SK-MEL-5 (cell line): ENCODE measurements at regions not wholly inside any gene's neighbourhood (a gene's known extent, or its start where the extent isn't known, plus 50 kb on each side); places are given as distances from the start of the nearest gene placed in this dataset.
"Not testable (repeated sequence)": the region's sequence is repeated elsewhere in the genome, so short reads cannot be mapped to it uniquely, and the experiment has no call there.

Experiments used
- DNase-seq: peaks from one replicate; pipeline ENCODE4 v3.0.0-alpha.2; 2016; ENCODE audit warnings: low read depth, low spot score
- in situ Hi-C: cut with HindIII; loops from 2 replicates; pipeline ENCODE4 v1.10.0; 2016; ENCODE audit warnings: low sequenced_read_pairs, high pct_unique_total_duplicates, low pct_unique_long_range_greater_than_20kb

DNA sequence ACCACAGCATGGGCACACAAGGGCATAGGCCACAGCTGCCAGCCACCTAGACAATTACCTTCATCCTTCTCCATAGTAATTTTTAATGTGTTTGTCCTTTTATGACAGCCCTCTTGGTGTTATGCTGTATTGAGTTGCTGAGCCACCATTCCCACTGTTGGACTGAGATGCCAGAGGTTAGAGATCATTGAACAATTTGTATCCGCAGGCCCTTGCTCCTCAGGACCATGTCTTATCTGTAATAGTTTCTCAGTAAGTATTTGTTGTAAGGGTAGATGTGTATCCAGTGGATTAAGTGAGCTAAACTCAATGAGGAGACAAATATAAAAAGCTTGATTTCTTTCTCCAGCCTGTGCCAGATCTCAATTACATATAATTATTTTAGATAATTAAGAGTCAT is 832.8 kb upstream of the ID2 start:
- DNase-seq = no peak
- in situ Hi-C loops = no loop called here

DNA sequence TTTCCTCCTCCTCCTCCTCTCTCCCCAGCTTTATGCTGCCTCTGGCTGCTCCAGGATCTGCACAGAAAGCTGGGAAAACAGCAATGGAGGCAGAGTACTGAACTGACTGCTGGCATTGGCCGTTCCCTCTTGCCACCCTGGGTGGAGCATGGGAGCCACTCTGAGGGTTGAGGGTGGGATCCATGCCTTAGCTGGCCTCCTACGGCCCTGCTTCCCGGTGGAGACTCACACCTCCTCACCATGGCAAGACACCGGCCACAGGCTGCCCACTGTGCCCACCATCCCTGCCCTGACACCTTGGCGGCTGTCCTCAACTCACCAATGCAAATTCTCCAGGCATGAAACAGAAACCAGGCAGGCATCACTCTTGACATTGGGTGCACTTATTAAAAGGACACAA is 832.3 kb upstream of the ID2 start:
- in situ Hi-C loops = no loop called here
- DNase-seq = no peak

DNA sequence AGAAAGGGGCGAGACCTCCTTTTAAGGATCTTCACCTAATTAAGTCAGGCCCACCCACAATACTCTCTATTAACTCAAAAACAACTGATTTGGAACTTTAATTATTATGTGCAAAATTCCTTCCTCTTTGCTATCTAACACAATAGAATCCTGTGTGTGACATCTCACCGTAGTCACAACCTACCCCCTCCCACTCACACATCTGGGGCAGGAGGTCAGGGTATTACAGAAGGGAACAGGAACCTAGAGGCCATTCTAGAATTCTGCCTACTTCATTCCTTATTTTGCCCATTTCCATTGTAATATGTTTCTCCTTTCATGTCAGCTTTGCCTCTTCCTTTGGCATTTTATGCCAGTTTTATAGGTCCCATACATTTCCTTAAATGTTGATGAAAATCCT is 829.3 kb upstream of the ID2 start:
- DNase-seq = no peak
- in situ Hi-C loops = no loop called here

DNA sequence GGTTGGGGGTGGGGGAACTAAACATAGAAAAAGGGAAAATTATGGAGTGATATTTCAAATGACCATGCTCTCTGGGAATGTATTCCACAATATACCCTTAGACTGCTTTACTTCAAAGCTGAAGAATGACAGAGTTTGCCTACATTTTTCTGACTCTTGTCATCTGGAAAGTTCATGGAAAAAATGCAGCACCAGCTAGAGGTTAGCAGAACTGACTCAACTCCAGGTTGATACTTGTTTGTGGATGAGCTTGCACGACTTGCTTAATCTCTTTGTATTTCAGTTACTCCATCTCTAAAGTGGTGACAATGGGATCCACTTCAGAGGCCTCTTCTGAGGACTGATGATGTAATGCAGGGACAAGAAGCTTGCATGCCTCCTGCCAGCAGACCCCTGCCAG is 824.0 kb upstream of the ID2 start:
- in situ Hi-C loops = no loop called here
- no peak for DNase-seq

DNA sequence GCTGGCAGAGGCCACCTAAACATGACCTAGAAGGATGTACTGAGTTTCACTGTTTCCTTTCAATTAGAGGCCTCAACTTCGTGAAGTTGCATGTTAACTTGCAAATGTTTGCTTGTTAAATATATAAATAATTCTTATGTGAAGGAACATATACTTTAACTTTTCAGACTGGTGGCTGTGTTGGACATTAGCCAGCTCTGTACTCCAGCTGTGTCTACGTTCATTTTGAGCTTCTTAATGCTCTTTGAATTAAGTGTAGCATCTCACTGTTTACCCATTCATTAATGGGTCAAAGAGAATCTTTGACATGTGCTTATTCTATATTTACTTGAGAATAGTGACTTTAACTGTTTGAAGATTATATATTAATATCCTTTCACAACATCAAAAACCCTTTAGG is 823.2 kb upstream of the ID2 start:
- in situ Hi-C loops = no loop called here
- no peak for DNase-seq

DNA sequence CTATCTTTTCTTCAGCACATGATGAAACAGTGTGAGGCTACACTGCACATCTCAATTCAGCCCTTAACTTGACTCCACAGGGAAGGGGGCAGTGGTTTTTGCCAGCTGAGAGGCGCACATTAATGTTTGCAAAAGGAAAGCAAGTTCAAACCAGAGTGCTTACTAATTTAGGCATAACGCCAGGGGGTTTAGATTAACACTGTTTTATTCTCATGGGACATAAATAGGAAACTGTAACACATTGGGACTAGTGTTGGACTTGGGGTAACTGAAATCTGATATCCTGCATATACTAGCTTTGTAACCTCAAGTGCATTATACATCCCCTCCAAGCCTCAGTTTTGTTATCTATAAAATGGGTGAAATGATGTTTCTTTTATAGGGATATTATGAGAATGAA is 821.2 kb upstream of the ID2 start:
- no peak for DNase-seq
- in situ Hi-C loops = no loop called here

DNA sequence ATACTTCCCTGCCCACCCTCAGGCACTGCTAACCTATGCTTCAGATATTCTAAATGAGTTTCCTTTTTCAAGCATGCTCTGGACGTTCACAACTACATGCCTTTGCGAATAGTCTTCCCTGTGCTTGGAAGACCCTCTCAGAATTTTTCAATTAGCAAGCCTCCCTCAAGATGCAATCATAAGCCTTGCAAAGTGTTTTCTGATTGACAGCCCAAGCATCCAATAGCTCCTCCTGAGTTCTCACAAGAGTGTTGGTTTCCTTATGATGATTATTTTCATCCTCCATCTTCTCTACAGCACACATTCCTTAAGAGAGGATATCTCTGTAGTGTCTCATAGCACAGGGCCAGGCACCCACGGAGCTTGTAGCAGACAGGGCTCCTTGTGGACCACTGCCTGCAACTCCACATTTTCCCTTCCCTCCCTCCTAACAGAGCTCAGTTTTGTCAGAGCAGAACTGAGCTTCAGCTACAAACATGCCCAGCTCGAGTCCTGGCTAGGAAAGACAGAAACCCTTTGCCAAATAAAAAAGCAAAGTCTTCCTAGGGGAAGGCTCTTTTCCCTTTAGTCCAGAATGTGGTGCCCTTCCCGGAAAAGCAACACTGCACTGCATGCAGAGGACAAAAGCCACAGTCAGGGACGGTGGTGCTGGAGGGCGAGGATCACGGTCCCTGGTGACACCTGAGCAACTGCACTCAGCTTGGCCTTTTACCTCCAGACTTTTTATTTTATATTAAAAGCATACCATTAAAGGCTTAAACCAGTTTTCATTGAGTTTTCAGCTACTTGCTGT is 819.8 kb upstream of the ID2 start:
- in situ Hi-C loops = no loop called here
- no peak for DNase-seq

DNA sequence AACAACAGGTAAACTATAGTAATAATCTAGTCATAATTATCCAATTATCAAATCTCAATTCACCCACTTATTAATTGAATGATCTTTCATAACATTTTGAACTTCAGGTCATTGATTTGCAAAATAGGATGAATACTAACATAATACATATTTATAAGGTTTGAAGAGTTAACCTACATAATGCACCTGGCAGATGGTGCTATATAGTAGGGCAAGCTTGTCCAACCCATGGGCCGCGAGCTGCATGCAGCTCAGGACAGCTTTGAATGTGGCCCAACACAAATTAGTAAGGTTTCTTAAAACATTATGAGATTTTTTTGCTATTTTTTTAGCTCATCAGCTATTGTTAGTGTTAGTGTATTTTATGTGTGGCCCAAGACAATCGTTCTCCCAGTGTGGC is 815.8 kb upstream of the ID2 start:
- in situ Hi-C loops = no loop called here
- no peak for DNase-seq

DNA sequence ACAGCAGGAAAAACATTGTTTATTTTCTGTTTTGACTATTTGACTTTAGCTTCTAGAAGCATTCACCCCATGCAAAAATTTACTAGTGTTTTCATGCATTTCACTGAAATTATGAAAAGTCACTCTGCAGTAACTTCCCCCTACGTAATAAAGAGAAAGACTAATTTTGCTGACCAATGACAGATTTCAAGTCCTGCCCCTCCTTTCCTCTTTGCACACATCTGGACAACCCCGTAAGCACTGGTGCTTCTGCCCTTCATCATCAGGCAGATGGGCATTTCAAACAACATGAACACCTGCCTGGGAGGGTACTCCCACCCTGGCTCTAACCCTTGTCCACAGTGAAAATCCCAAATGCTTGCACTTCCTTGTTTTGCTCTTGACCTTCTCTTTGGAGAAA is 815.0 kb upstream of the ID2 start:
- DNase-seq = no peak
- in situ Hi-C loops = no loop called here

DNA sequence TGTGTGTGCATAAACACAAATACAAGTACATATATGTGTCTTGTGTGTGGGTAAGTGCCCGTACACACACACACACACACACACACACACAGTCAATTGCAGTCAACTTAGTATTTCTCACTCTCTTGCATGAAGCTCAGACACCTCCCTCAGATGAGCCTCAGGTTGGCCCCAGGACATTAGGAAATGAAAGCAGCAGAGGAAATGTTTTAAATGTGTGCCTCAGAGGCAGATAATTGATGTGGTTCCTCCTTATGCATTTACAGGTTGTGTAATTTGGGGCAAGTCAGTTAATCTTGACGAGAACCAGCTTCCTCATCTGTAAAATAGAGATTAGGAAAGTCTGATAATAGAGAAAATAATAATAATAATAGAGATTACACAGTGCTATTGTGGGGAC is 814.0 kb upstream of the ID2 start:
- no peak for DNase-seq
- in situ Hi-C loops = no loop called here

DNA sequence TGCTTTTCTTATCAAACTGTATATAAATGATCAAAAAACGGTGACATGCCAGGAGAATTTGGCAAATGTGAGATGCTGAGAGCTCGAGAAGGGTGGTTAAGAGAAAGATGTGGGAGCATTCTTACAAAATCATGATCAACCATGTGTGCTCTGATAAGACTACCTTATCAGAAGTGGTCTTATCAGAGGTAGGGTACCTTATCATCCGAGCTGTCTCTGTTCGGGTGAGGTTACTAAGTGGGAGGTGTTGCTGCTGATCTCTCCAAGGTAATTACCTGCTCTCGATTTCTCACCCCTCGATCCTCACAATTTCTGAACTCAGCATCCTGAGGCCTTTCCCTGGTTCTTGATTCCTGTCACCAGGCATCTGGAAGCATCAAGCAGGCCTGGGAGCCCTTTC is 813.0 kb upstream of the ID2 start:
- in situ Hi-C loops = no loop called here
- no peak for DNase-seq

DNA sequence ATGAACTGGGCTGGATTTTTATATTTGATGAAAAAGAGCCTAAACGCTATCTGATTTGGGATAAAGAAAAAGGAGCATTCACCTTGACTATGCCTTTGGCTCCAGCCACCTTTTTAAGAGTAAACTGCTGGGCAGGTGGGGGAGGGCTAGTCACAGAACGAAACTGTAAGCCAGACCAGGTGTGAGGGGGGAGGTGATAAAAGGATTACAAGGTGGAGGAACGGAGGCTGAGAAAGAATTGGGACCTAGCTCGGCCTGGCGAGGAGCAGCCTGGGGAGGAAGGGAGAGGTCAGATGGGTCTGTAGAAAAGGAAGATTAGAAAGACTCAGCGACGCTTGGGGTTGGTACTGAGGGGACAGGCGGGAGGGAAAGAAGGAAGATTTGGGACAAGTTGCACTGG is 805.4 kb upstream of the ID2 start:
- DNase-seq, in situ Hi-C loops: not testable (repeated sequence)

DNA sequence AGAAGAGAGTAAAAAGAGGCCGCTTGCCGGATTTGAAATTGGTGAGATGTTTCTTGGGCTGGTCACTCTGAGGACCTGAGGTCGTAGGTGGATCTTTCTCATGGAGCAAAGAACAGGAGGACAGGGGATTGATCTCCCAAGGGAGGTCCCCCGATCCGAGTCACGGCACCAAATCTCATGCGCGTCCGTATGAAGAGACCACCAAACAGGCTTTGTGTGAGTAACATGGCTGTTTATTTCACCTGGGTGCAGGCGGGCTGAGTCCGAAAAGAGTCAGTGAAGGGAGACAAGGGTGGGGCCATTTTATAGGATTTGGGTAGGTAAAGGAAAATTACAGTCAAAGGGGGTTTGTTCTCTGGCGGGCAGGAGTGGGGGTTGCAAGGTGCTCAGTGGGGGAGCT is 803.6 kb upstream of the ID2 start:
- DNase-seq, in situ Hi-C loops: not testable (repeated sequence)

DNA sequence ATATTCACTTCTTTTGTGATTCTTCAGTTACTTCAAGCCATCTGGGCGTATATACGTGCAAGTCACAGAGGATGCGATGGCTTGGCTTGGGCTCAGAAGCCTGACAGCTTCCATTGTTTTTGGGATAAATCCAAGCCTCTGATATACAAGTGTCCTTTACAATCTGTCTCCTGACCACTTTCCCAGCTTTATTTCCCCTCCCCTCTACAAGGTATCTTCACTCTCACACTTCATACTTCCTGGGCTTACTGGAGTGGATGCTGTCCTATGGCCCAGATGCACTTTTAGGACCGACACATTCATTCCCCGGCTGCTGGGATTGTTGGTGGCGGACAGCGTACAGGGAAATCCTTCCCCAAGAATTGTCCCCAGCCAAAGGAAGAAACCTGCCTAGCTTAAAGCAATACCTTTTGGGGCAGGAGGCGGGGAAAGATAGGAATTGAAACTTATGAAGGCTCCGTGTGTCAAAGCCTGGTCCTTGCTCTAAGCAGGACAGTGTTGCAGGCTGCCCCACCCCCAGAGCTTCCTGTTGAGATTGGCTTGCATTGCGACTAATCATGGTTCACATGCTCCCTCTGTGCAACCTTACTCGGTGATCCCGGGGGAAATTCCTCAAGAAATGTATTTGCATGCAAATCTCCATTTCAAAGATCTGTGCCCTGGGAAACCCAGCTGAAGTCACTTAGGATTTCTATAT is 802.9 kb upstream of the ID2 start:
- in situ Hi-C loops = no loop called here
- DNase-seq = no peak

DNA sequence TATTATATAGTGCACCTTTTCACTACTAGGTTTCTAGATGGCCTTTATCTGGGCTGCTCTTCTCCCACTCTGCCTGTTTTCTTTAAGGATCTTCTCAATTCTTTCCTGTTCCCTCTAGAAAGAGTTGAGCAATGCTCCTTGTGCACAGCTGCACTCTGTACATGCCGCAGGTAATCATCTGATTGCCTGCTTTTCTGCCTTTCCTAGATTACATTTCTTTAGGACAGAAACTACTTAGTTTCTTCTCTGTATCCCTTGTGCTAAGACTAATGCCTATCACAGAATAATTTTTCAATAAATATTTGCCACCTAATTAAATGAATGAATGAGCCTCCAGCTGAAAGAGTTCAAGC is 802.4 kb upstream of the ID2 start:
- in situ Hi-C loops = no loop called here
- DNase-seq = no peak

DNA sequence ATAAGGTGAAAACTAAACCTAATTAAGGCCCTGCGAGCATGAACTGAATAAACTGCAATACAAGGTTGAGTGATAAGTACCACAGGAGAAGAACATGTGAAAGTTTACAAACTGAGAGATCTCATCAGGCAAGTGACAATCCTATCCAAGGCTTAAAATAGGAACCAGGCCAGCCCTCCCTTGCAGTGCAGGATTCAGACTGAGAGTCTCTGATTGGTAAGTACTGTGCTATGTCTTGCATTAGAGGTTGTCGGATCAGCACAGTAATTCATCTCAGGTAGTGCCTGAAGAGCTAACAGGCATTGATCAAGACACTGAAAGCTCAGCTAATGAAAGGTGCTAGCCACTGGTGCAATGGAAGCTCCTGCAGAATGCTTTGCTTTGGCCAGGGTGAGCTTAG is 801.7 kb upstream of the ID2 start:
- in situ Hi-C loops = no loop called here
- no peak for DNase-seq

DNA sequence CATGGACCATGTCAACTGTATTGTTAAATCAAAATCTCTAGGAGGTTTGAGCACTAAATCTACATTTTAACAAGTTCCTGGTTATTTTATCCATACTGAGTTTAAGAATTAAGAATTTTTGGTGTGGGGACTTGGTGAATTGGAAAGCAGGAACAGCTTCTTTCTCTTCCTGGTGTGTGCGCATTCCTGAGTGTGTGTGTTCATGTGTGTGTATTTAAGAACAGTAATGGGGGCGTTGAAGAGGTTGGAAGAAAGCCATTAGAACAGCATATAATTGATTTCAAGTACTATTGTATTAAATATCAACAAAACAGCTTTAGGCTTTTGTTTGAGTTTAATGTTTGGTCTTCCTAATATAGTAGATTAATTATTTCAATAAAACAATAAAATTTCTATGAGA is 801.3 kb upstream of the ID2 start:
- no peak for DNase-seq

DNA sequence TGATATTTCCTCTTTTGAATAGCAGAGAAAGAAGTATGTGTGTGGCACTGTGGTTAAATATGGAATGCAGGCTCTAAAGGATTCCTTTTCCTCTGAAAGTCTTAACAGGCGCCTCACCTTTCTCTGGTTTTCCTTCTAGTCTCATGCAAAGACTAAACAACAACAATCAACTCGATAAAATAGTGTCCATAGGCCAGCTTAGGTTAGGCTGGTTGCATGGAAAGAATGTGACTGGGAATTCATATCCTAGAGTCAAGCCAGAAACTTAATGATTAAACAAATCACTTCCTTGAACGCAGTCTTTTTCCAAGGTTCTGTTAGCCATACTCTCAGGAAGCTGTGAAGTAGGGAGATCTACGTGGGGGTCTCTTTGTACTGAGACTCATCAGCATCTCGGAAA is 800.8 kb upstream of the ID2 start:
- in situ Hi-C loops = no loop called here
- no peak for DNase-seq

More for the DNA sequence above, 801.3 kb upstream of the ID2 start:
- in situ Hi-C loops = no loop called here

DNA sequence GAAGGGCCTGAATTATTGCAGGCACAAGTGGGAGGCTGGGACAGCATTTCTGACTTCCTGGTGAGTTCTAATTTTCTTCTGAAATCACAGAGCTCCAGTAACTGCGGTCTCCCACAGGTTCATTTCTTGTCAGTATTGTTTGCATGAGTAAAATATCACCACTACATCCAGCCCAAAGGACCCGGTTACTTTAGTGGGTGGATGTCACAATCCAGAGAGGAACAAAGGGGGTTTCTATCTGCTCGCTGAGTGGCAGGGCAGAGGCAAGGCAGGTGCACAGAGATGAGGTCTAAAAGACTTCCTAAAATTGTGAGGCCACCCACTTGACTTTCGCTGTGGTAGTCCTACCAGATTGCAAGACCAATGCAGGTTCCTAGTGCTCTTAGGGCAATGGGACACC is 800.4 kb upstream of the ID2 start:
- in situ Hi-C loops = no loop called here
- DNase-seq = no peak
